Sigmoid colon (tissue), 6 donors: ENCODE measurements at regions not wholly inside any gene's neighbourhood (a gene's known extent, or its start where the extent isn't known, plus 50 kb on each side); places are given as distances from the start of the nearest gene placed in this dataset.

Experiments
- DNase-seq: peaks from one replicate; pipeline ENCODE4 v3.0.0-alpha.2; 2019
- H3K27ac ChIP-seq, 4 donors: fragments of 200-600 bp; sonication (generic); one replicate each; pipeline ENCODE4 v1.5.1; 2016 to 2019; ENCODE audit warnings: mild to moderate bottlenecking in 1 of 4
- H3K27me3 ChIP-seq, 3 donors: fragments of 200-600 bp; sonication (generic); one replicate each; pipeline ENCODE4 v1.5.1; 2019; ENCODE audit warnings: mild to moderate bottlenecking in 1 of 3
- H3K36me3 ChIP-seq, 4 donors: fragments of 200-600 bp; sonication (generic); one replicate each; pipeline ENCODE4 v1.5.1; 2016 to 2019
- H3K4me1 ChIP-seq, 4 donors: fragments of 200-600 bp; sonication (generic); one replicate each; pipeline ENCODE4 v1.5.1; 2017 to 2019
- H3K4me3 ChIP-seq, 4 donors: fragments of 200-600 bp; sonication (generic); one replicate each; pipeline ENCODE4 v1.5.1; 2017 to 2019; ENCODE audit warnings: mild to moderate bottlenecking in 2 of 4, moderate library complexity in 1 of 4
- H3K9me3 ChIP-seq, 4 donors: fragments of 200-600 bp in 3 of 4; sonication (generic) in 3 of 4; one replicate each; pipeline versions ENCODE4 v1.5.1 to v1.6.1; 2013 to 2019
- CTCF ChIP-seq, 4 experiments: fragments of 450-650 bp in 3 of 4; fragments of 200-600 bp in 1 of 4; IDR thresholded peaks; one replicate each; pipeline ENCODE4 v1.5.1; 2016 to 2019; ENCODE audit warnings: antibody characterized with exemption in 4 of 4, mild to moderate bottlenecking in 3 of 4, moderate library complexity in 2 of 4
- EP300 ChIP-seq, 4 donors: sonication (generic); formaldehyde crosslinking; IDR thresholded peaks; one replicate each; pipeline ENCODE4 v1.6.1; 2017; ENCODE audit warnings: antibody characterized with exemption in 4 of 4
- POLR2A ChIP-seq, 2 donors: fragments of 450-650 bp; IDR thresholded peaks; one replicate each; pipeline ENCODE4 v1.6.1; 2016; ENCODE audit warnings: antibody characterized with exemption in 2 of 2, mild to moderate bottlenecking in 2 of 2, moderate library complexity in 2 of 2
- POLR2AphosphoS5 ChIP-seq, 4 donors: sonication (generic); formaldehyde crosslinking; IDR thresholded peaks; one replicate each; pipeline ENCODE4 v1.6.1; 2017; ENCODE audit warnings: antibody characterized with exemption in 4 of 4
- WGBS, 2 donors: extraction: QIAGEN DNeasy Blood & Tissue Kit; methylation state at CpG; one replicate each; pipeline ENCODE4 v1.1.7; 2013; 5-methylcytosine and 5-hydroxymethylcytosine counted together
- intact Hi-C: fragments of 100-400 bp; cut with DNase I; formaldehyde crosslinking; loops from one replicate; pipeline ENCODE4 v1.15.1; 2023
- donor health status: healthy with polysubstance abuse.
- donor health status: healthy.

DNA sequence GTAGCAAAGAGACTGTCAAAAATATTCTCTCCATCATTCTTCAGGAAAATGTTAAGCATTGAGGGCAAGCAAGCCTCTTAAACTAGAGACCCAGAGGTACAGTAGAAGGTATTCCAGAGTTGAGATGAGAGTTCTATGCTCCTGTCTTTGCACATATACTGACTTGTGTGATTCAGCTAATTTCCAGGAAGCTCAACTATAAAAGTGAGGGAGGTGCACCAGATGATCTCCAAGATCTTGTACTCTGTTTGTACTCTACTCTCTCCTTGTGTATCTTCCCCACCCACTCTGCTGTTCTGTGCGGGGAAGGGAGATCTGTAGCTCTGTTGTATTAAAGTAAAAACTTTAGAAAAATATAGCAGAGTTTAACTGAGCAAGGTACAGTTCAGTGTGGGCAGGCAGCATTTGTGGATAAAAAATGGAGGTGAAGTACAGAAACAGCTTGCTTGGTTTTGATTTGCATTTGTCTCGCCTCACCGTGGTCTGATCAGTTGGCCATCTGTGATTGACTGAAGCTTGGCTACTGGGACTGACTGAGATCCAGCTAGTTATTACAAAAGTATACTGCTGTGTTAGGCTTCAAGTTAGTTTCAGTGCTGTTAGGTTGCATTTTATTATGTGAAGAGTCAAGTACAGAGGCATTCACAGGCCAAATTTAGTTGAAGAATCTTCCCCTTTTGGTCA is 463.1 kb upstream of the GOLIM4 start:
- intact Hi-C loops, result no loop called here
- H3K4me1 ChIP-seq, result peaks cover 0 to 5% (median 0%) of the 10 kb centered on the region in 4 donors
- no peaks in the 10 kb centered on the region for H3K9me3 ChIP-seq
- 76 to 88% methylated on average over 3 of the region's 3 CpGs for WGBS, 2 donors
- no peak for DNase-seq
- H3K27ac ChIP-seq, result no peak overlapping the region
- no peaks in the 10 kb centered on the region for H3K27me3 ChIP-seq
- H3K36me3 ChIP-seq, result no peaks in the 10 kb centered on the region
- no peak for TF ChIP-seq POLR2AphosphoS5 (IDR thresholded peaks at IDR 0.05)
- no peak for TF ChIP-seq EP300 (IDR thresholded peaks at IDR 0.05)
- TF ChIP-seq CTCF (IDR thresholded peaks at IDR 0.05), result no peak
- no peak for TF ChIP-seq POLR2A (IDR thresholded peaks at IDR 0.05)
- no peak overlapping the region for H3K4me3 ChIP-seq

DNA sequence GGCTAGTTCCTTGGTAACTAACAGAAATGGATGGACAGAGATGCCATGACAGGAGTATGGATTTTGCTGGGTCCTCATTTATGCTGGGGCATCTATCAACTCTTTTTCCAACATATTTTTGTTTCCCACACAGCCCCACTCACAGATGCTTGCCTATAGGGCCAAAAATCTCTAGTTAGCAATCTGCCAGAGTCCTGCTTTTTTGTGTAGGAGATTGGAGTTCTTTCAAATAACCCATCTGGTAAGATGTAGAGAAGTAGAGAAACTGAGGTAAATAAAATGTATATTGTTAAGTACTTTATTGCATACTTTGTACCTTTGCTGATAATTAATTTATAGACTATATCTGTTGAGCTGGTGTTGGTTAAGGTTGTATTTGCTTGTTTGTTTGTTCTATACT is 456.5 kb upstream of the GOLIM4 start:
- Histone ChIP-seq H3K27me3 (no peaks in the 10 kb centered on the region), H3K4me1 (peaks cover 0 to 5% (median 0%) of the 10 kb centered on the region in 4 donors), H3K9me3 (no peaks in the 10 kb centered on the region), H3K27ac (no peak overlapping the region), H3K4me3 (no peak overlapping the region), H3K36me3 (no peaks in the 10 kb centered on the region)
- no peak for DNase-seq
- TF ChIP-seq POLR2AphosphoS5 (IDR thresholded peaks at IDR 0.05), result no peak
- TF ChIP-seq EP300 (IDR thresholded peaks at IDR 0.05), result no peak
- no peak for TF ChIP-seq CTCF (IDR thresholded peaks at IDR 0.05)
- no peak for TF ChIP-seq POLR2A (IDR thresholded peaks at IDR 0.05)
- intact Hi-C loops, result no loop called here

DNA sequence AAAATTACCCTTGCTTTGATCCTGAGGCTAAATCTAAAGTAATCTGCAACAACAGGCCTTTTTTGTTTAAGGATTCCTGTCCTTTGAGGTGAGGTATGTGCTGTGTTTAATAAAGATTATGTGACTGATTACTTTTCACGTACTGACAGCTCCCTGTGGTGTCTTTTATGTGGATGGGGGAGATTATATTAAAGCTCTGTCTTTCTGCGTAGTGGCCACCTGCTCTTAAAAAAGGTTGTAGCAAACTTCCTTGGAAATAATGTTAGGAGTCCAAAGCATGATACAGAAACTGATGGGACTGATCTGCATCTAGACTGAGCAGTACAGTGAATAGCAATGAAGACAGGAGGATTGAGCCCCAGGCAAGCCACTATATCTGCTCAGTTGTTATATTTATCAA is 453.0 kb upstream of the GOLIM4 start:
- H3K27me3 ChIP-seq, result no peaks in the 10 kb centered on the region
- no peak overlapping the region for H3K27ac ChIP-seq
- no peak for TF ChIP-seq CTCF (IDR thresholded peaks at IDR 0.05)
- no peak for TF ChIP-seq POLR2A (IDR thresholded peaks at IDR 0.05)
- no peak for TF ChIP-seq POLR2AphosphoS5 (IDR thresholded peaks at IDR 0.05)
- TF ChIP-seq EP300 (IDR thresholded peaks at IDR 0.05), result no peak
- no peak overlapping the region for H3K4me3 ChIP-seq
- intact Hi-C loops, result no loop called here
- peaks cover 0 to 12% (median 8%) of the 10 kb centered on the region in 4 donors for H3K4me1 ChIP-seq
- WGBS, 2 donors, result 71 to 73% methylated on average over 2 of the region's 2 CpGs
- no peaks in the 10 kb centered on the region for H3K36me3 ChIP-seq
- DNase-seq, result no peak
- H3K9me3 ChIP-seq, result no peaks in the 10 kb centered on the region

DNA sequence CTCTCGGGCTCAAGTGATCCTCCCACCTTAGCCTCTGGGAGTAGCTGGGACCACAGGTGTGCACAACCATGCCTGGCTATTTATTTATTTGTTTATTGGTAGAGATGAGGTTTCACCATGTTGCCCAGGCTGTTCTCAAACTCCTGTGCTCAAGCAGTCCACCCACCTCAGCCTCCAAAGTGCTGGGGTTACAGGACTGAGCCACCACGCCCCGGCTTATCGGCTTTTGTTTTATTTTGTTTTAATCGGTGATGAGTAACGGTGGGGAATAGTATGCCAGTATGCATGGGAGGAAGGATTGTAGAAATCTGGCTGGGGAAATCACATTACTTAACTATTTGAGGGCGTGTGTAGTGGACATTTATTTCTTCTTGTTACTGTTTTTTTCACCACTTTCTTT is 451.0 kb upstream of the GOLIM4 start:
- Histone ChIP-seq H3K27me3 (no peaks in the 10 kb centered on the region), H3K9me3 (no peaks in the 10 kb centered on the region), H3K4me1 (peaks cover 0 to 12% (median 8%) of the 10 kb centered on the region in 4 donors), H3K4me3 (no peak overlapping the region), H3K36me3 (no peaks in the 10 kb centered on the region), H3K27ac (no peak overlapping the region)
- no peak for DNase-seq
- TF ChIP-seq POLR2A (IDR thresholded peaks at IDR 0.05) (no peak), CTCF (IDR thresholded peaks at IDR 0.05) (no peak), EP300 (IDR thresholded peaks at IDR 0.05) (no peak), POLR2AphosphoS5 (IDR thresholded peaks at IDR 0.05) (no peak)
- intact Hi-C loops, result no loop called here
- 87 to 92% methylated on average over 7 of the region's 7 CpGs for WGBS, 2 donors

DNA sequence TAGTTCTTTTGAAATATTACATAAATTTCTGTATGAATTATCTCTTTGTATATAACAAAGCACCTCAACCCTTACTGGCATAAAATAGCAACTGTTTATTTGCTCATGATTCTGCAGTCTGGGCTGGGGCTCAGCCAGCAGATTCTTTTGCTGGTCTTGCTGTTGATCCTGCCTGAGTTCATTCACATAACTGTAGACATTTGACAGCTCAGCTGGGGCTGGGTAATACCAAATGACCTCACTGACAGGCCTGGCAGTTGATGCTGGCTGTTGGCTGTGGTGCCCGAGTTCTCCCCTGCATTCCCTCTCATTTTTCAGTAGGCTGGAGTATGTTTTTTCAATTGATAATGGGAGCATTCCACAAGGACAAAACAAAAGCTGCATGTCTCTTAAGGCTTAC is 449.9 kb upstream of the GOLIM4 start:
- no peak for DNase-seq
- TF ChIP-seq POLR2A (IDR thresholded peaks at IDR 0.05), result no peak
- peak in 2 of 4 donors; percentile 49 to 53 for TF ChIP-seq POLR2AphosphoS5 (IDR thresholded peaks at IDR 0.05)
- intact Hi-C loops, result no loop called here
- 63 to 68% methylated on average over 1 of the region's 1 CpG for WGBS, 2 donors
- Histone ChIP-seq H3K9me3 (no peaks in the 10 kb centered on the region), H3K36me3 (no peaks in the 10 kb centered on the region), H3K4me3 (no peak overlapping the region), H3K4me1 (peaks cover 0 to 12% (median 8%) of the 10 kb centered on the region in 4 donors), H3K27ac (no peak overlapping the region), H3K27me3 (no peaks in the 10 kb centered on the region)
